Activated CD4-positive, alpha-beta memory T cell treated with anti-CD3 and anti-CD28 coated beads, Interleukin-2, amount 10 ng/mL, durations not matched to agents 7 days and 5 days (primary cell): ENCODE measurements at regions not wholly inside any gene's neighbourhood (a gene's known extent, or its start where the extent isn't known, plus 50 kb on each side); places are given as distances from the start of the nearest gene placed in this dataset.

Experiments used
- CTCF ChIA-PET: fragments of 350-600 bp; sonication (Branson Sonifier 250); formaldehyde crosslinking; loops from one replicate; lab custom pipeline; 2021; ENCODE audit warnings: antibody characterized with exemption, inconsistent platforms; lab: Charles Lee
- POLR2A ChIA-PET: fragments of 350-600 bp; sonication (Branson Sonifier 250); formaldehyde crosslinking; loops from one replicate; lab custom pipeline; 2021; ENCODE audit warnings: antibody characterized with exemption; lab: Charles Lee
- DNase-seq: peaks from one replicate; pipeline ENCODE4 v3.0.0-alpha.2; 2020
- H3K27ac Mint-ChIP-seq: one replicate; pipeline ENCODE4 v1.8.0; 2021; ENCODE audit warnings: mild to moderate bottlenecking, mixed read lengths
- H3K27me3 Mint-ChIP-seq: one replicate; pipeline ENCODE4 v1.8.0; 2021; ENCODE audit warnings: mixed read lengths
- H3K36me3 Mint-ChIP-seq: one replicate; pipeline ENCODE4 v1.8.0; 2021; ENCODE audit warnings: low read depth, mixed read lengths
- H3K4me1 Mint-ChIP-seq: one replicate; pipeline ENCODE4 v1.8.0; 2021; ENCODE audit warnings: mixed read lengths
- H3K4me3 Mint-ChIP-seq: one replicate; pipeline ENCODE4 v1.8.0; 2021; ENCODE audit warnings: mild to moderate bottlenecking, mixed read lengths
- H3K9me3 Mint-ChIP-seq: one replicate; pipeline ENCODE4 v1.8.0; 2021; ENCODE audit warnings: mixed read lengths

DNA sequence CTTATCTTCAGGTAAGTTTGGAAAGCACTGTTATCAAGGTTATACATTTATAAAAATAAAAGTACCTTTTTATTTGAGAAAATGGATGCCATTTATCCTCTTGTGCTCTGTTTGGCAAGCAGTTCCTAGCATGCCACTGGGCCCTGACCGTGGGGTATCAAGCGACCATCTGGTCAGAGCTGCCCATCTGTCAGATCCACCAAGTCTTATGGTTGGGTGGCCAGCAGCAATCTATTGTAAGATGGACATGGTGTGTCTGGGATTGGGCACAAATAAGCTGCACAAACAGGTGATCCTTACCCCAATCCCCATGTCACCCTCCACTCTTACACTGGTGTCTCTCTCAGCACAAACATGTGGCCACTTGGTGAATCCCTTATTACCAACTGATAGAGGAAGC, 178.5 kb downstream of the DLEU7 start:
- no peak for DNase-seq
- peaks cover 9% of the 10 kb centered on the region for H3K9me3 Mint-ChIP-seq
- H3K36me3 Mint-ChIP-seq = no peaks in the 10 kb centered on the region
- CTCF ChIA-PET = interaction anchor here (0.5 kb wide), 1 partner anchor 575 kb away, joined by 3 read pairs; no protein-coding TSS in a partner anchor
- H3K4me3 Mint-ChIP-seq = no peak overlapping the region
- POLR2A ChIA-PET = no interaction called here
- H3K27ac Mint-ChIP-seq = no peak overlapping the region
- no peaks in the 10 kb centered on the region for H3K4me1 Mint-ChIP-seq
- no peaks in the 10 kb centered on the region for H3K27me3 Mint-ChIP-seq

DNA sequence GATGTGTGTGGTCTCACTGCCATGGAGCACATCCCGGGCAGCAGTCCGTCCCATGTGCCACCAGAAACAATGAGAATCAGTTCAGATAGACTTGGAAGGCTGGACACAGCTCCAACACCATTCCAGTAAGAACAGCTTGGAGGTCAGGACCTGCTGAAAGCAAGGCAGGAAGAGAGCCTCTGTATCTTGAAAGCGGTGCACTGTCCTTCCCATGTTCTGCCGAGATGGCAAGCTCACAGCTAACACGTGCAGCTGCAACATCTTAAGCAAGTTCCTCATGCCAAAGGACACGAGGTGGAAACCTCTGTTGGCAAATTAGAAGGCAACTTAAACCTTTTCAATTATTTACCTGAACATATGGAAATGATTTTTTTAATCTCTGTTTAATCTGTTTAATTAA, 175.4 kb downstream of the DLEU7 start:
- Mint-ChIP-seq H3K27me3 (no peaks in the 10 kb centered on the region), H3K4me1 (no peaks in the 10 kb centered on the region), H3K27ac (no peak overlapping the region), H3K4me3 (no peak overlapping the region), H3K36me3 (no peaks in the 10 kb centered on the region), H3K9me3 (peaks cover 9% of the 10 kb centered on the region)
- no peak for DNase-seq
- ChIA-PET POLR2A (no interaction called here), CTCF (no interaction called here)

DNA sequence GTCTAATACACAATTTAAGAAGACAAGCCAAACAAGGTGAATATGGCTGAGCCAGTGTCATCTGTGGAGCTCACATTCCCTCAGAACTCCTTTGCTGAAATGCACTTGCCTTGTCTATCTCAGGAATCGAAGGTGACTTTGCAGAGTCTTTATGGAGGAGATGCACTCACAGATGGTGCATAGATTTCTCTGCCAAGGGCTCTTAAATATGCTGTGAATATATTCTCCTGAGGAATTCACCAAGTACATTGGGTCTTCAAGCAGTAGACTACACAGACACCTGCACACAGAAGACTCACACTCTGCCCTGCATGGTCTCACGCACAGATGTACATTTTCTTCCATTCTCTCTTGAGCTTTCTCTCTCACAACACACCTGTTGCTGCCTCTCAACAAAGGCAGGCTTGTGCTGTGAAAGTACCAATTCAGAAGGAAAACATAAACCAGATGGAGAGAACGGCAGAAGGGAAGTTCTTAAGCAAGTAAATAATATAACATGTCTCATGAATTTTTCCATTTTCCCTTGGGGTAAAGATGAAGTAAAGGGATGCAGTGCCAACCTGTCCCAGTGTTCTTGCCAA, 174.7 kb downstream of the DLEU7 start:
- H3K9me3 Mint-ChIP-seq = peaks cover 9% of the 10 kb centered on the region
- ChIA-PET POLR2A (no interaction called here), CTCF (no interaction called here)
- DNase-seq = no peak
- H3K4me3 Mint-ChIP-seq = no peak overlapping the region
- no peaks in the 10 kb centered on the region for H3K4me1 Mint-ChIP-seq
- no peaks in the 10 kb centered on the region for H3K27me3 Mint-ChIP-seq
- H3K36me3 Mint-ChIP-seq = no peaks in the 10 kb centered on the region
- H3K27ac Mint-ChIP-seq = no peak overlapping the region

DNA sequence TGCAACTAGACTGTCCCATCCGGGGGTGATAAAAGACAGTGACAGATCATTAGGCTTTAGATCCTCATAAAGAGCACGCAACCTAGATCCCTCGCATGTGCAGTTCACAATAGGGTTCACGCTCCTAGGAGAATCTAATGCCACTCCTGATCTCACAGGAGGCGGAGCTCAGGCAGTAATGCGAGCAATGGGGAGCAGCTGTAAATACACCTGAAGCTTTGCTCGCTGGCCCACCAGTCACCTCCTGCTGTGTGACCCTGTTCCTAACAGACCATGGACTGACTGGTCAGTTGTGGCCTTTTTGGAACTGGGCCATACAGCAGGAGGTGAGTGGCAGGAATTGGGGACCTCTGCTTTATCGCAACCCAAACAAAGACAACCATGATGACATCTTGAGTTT, 173.2 kb downstream of the DLEU7 start:
- no peaks in the 10 kb centered on the region for H3K27me3 Mint-ChIP-seq
- no peaks in the 10 kb centered on the region for H3K4me1 Mint-ChIP-seq
- H3K27ac Mint-ChIP-seq = no peak overlapping the region
- H3K9me3 Mint-ChIP-seq = peaks cover 8% of the 10 kb centered on the region
- POLR2A ChIA-PET = no interaction called here
- DNase-seq = no peak
- no peak overlapping the region for H3K4me3 Mint-ChIP-seq
- H3K36me3 Mint-ChIP-seq = no peaks in the 10 kb centered on the region
- CTCF ChIA-PET = no interaction called here

DNA sequence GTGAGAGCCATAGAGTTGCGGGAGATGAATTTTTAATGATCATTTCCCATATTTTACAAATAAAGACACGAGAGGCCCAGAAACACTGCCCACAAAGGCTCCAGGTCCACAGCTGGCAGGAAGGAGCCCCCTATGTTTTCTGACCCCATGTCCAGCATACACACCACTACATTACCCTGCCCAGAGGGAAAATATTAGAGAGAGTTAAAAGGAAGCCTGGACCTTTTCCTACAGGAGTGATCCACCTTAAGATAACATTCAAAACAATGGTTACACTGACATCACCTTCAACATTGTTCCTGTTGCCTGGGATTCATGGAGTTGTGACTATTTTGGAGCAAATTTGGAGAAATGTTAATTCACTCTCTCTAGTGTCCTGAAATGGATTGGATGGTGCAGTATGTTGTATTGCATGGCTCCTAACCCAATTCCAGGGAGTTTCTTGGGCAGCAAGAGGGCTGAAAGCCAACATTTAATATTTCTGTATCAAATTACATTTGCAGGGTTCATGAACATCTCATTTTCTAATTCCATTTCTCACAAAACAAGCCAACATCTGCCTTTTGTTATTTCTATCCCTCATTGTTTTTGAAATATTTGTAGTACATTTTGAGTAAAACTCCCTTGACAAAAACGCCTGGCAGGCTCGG, 172.5 kb downstream of the DLEU7 start:
- CTCF ChIA-PET = no interaction called here
- peaks cover 4% of the 10 kb centered on the region for H3K9me3 Mint-ChIP-seq
- POLR2A ChIA-PET = no interaction called here
- no peak overlapping the region for H3K4me3 Mint-ChIP-seq
- no peak overlapping the region for H3K27ac Mint-ChIP-seq
- no peaks in the 10 kb centered on the region for H3K4me1 Mint-ChIP-seq
- no peaks in the 10 kb centered on the region for H3K36me3 Mint-ChIP-seq
- H3K27me3 Mint-ChIP-seq = no peaks in the 10 kb centered on the region
- DNase-seq = no peak

DNA sequence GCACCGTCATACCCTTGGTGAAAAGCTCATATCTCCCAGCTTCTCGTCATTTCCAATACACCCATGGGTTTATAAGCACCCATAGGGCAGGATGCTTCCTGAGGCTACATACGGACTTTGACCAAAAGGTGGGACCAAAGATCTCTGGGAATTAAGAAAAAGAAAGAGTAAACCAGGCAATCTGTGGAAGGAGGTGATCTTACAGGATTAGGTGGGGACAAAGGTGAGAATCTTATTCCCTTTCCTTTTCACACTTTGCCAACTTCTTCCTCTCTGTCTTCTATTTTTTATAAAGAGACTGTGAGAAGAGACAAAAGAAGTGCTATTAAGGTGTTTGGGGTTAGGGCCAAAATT, 172.0 kb downstream of the DLEU7 start:
- no peaks in the 10 kb centered on the region for H3K36me3 Mint-ChIP-seq
- H3K27me3 Mint-ChIP-seq = no peaks in the 10 kb centered on the region
- no peaks in the 10 kb centered on the region for H3K4me1 Mint-ChIP-seq
- H3K27ac Mint-ChIP-seq = no peak overlapping the region
- no peak for DNase-seq
- no peak overlapping the region for H3K4me3 Mint-ChIP-seq
- H3K9me3 Mint-ChIP-seq = peaks cover under 1% of the 10 kb centered on the region
- ChIA-PET POLR2A (no interaction called here), CTCF (no interaction called here)

DNA sequence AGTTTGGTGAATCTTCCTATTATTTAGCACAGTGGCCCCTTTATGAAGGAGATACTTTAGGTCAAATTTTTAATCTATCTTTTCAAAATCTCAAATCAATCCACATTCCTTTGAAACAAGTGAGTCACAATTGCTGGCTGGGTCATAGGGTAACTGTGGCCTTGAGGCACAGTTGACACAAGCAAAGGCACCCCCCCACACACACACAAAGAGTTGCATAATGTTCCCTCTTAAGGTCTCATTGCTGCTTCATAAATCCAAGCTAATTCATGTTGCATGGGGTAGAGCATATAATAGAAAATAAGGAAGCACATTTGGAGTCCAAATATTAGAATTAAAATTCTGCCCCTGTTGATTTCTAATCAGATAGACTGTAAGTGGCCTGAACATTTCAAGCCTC, 171.5 kb downstream of the DLEU7 start:
- ChIA-PET POLR2A (no interaction called here), CTCF (no interaction called here)
- H3K9me3 Mint-ChIP-seq = no peaks in the 10 kb centered on the region
- H3K4me1 Mint-ChIP-seq = no peaks in the 10 kb centered on the region
- no peak for DNase-seq
- H3K36me3 Mint-ChIP-seq = no peaks in the 10 kb centered on the region
- no peaks in the 10 kb centered on the region for H3K27me3 Mint-ChIP-seq
- no peak overlapping the region for H3K4me3 Mint-ChIP-seq
- no peak overlapping the region for H3K27ac Mint-ChIP-seq

DNA sequence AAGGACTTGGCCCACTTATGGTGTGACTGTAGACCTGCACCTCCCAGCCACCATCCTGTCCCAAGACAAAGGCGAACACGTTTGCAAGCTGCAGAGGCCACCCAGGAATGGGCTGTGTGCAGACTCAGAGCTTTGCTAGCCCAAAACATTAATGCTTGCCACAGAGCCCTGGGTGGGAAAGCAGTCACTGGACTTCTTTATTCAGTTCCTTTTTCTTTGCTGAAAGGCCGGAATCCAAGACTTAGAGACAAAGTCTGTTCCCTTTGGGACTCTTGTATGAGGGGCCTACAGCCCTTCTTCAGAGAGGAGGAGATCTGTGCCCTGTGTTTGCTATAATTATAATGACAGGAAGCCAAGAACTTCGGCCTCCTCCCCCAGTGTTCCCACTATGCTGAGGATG, 167.8 kb downstream of the DLEU7 start:
- DNase-seq = no peak
- Mint-ChIP-seq H3K27ac (no peak overlapping the region), H3K4me3 (no peak overlapping the region), H3K36me3 (no peaks in the 10 kb centered on the region), H3K27me3 (peaks cover 5% of the 10 kb centered on the region), H3K4me1 (no peaks in the 10 kb centered on the region), H3K9me3 (no peaks in the 10 kb centered on the region)
- ChIA-PET POLR2A (no interaction called here), CTCF (no interaction called here)

DNA sequence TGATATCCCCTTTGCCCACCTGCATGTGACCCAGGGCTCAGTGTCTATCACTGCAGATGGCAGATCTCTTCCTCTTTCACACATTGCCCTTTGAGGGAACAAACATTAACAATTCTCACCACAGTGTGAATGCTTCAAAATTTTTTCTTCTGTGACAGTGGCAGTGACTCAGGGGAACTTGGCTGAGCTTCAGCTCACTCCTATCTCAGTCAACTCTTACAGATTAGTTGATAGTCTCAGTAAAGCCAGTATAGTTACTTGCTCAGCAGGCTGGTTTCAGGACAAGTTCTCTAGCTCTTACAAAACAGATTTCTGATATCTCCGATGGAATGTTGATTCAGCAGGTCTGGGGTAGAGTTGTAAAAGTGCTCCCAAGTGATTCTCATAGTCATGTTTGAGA, 166.9 kb downstream of the DLEU7 start:
- Mint-ChIP-seq H3K4me3 (no peak overlapping the region), H3K9me3 (no peaks in the 10 kb centered on the region), H3K27me3 (peaks cover 5% of the 10 kb centered on the region), H3K36me3 (no peaks in the 10 kb centered on the region), H3K27ac (no peak overlapping the region), H3K4me1 (no peaks in the 10 kb centered on the region)
- ChIA-PET POLR2A (no interaction called here), CTCF (no interaction called here)
- no peak for DNase-seq

DNA sequence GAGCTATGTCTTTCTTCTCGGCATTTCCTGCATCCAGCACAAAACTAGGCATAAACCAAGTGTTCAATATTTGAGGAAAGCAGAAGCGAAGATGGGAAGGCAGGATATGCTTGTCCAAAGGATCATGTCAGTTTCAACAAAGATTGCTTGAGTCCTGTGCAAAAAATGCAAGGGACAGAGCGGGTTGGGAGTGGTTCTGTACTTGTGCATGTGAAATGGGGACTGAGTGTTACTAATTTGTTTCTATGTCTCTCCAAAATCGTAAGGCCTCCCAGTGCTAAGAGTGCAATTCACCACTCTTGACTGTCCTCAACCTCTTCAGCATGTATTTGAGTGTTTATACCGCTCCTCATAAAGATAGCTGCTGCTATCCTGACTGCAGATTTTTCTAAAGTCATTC, 166.2 kb downstream of the DLEU7 start:
- Mint-ChIP-seq H3K4me1 (no peaks in the 10 kb centered on the region), H3K4me3 (no peak overlapping the region), H3K27me3 (peaks cover 5% of the 10 kb centered on the region), H3K36me3 (no peaks in the 10 kb centered on the region), H3K9me3 (no peaks in the 10 kb centered on the region), H3K27ac (no peak overlapping the region)
- ChIA-PET POLR2A (no interaction called here), CTCF (no interaction called here)
- no peak for DNase-seq

DNA sequence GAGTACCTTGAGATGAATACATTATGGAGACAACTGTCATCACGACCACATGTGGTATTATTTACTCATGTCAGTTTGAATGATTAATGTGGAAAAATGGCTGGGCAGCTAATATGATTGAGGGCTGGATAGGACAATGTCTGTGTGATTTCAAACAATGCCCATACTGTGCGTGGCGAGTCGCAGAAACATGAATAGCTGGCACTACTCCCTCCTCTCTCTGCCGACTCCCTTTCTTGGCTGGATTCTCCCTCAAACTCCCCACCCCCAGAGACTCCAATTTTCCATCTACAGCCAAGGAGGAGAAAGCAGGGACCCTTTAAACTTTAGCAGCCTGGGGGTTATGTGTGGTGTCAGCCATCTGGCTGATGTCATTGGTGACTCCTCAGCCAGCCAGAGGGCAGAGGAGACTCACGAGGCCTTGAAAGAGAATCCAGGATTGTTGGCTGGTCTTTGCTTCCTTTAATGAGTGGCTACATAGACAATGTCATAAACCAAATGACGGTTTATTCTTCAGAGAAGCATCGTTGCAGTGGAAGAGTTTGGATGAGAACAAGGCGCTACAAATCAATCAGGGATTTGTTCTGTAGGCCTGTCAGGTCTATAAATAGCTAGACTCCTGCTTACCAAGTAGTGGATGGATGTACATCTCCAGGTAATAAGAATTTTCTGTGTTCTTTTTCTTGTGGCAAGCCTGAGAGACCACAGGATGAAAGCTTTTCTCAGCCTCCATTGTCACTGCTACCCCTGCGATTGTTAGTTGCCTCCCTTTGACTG, 165.6 kb downstream of the DLEU7 start:
- H3K4me1 Mint-ChIP-seq = no peaks in the 10 kb centered on the region
- H3K27me3 Mint-ChIP-seq = peaks cover 5% of the 10 kb centered on the region
- H3K9me3 Mint-ChIP-seq = no peaks in the 10 kb centered on the region
- H3K4me3 Mint-ChIP-seq = no peak overlapping the region
- H3K27ac Mint-ChIP-seq = no peak overlapping the region
- ChIA-PET POLR2A (no interaction called here), CTCF (no interaction called here)
- DNase-seq = no peak
- H3K36me3 Mint-ChIP-seq = no peaks in the 10 kb centered on the region

DNA sequence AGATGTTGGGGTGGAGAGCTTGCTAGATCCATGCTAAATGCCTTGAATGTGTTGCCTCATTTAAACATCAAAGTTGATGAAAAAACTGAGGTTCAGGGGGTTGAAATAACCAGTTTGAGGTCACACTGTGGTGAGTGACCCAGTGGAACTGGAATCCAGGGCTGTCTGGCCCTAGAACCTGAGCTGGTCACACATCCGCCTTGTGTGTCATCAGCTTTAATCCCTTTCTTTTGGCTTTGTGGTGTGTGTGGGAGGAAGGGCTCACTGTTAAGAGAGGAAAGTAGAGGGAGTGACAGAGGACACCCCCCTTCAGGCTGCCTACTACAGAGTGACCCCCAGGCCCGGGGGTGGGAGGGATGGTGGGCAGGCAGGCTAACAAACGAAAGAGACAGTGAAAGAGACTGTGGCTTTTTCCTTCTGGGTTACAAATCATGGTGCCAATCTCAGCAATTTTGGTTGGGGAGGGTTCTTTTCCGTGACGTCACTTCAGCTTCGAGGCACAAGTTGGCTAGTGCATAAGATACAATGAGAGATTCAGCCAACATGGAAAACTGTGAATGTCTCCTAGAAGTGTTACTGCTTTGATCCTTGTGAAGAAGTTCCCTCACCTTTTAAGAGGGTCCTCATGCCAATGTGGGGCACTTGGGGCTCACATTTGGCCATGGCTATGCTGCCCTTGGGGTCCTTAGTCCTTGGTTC, 164.9 kb downstream of the DLEU7 start:
- ChIA-PET CTCF (no interaction called here), POLR2A (no interaction called here)
- DNase-seq = no peak
- Mint-ChIP-seq H3K4me3 (no peak overlapping the region), H3K36me3 (no peaks in the 10 kb centered on the region), H3K27me3 (peaks cover 5% of the 10 kb centered on the region), H3K4me1 (no peaks in the 10 kb centered on the region), H3K27ac (no peak overlapping the region), H3K9me3 (no peaks in the 10 kb centered on the region)

DNA sequence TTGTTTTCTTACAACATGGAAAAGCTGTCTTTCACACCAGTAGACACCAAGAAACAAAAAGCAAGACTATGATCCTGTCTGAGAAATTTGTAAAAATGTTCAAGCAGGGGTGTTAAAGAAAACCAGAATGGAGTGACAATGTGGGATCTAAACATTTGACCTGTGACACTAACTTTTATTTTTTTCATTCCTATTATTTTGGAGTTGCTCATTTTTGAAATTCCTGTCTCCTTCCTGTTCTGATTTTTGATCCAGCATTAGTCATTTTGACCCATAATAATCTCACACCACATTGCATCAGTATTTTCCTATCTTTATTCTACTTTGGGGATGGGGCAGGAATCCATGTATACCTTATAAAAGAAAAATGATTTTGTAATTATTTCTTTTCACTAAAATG, 164.2 kb downstream of the DLEU7 start:
- DNase-seq = no peak
- ChIA-PET POLR2A (no interaction called here), CTCF (no interaction called here)
- H3K27me3 Mint-ChIP-seq = peaks cover 5% of the 10 kb centered on the region
- H3K4me1 Mint-ChIP-seq = no peaks in the 10 kb centered on the region
- no peaks in the 10 kb centered on the region for H3K9me3 Mint-ChIP-seq
- no peaks in the 10 kb centered on the region for H3K36me3 Mint-ChIP-seq
- no peak overlapping the region for H3K4me3 Mint-ChIP-seq
- no peak overlapping the region for H3K27ac Mint-ChIP-seq
